CD4-positive, alpha-beta memory T cell (primary cell): ENCODE measurements at regions not wholly inside any gene's neighbourhood (a gene's known extent, or its start where the extent isn't known, plus 50 kb on each side); places are given as distances from the start of the nearest gene placed in this dataset.

ENCODE experiments used
- CTCF ChIA-PET: fragments of 350-600 bp; sonication (Branson Sonifier 250); formaldehyde crosslinking; loops from one replicate; lab custom pipeline; 2021; ENCODE audit warnings: inconsistent platforms; ENCODE audit not compliant: partially characterized antibody; lab: Charles Lee
- POLR2A ChIA-PET: fragments of 350-600 bp; sonication (Branson Sonifier 250); formaldehyde crosslinking; loops from one replicate; lab custom pipeline; 2021; ENCODE audit not compliant: partially characterized antibody; lab: Charles Lee
- DNase-seq, 5 donors: peaks; one replicate each; pipeline versions ENCODE4 v3.0.0 to v3.0.0-alpha.2; 2020 to 2022; ENCODE audit warnings: mixed read lengths in 1 of 5
- H3K27ac ChIP-seq: one replicate; pipeline ENCODE4 v1.7.0; 2013; ENCODE audit warnings: low read depth, low read length
- H3K27me3 ChIP-seq: 2 replicates; pipeline ENCODE4 v1.7.0; 2013; ENCODE audit warnings: mild to moderate bottlenecking, low read length, moderate library complexity; ENCODE audit not compliant: insufficient read depth
- H3K36me3 ChIP-seq: 2 replicates; pipeline ENCODE4 v1.7.0; 2013; ENCODE audit warnings: mild to moderate bottlenecking, low read length, moderate library complexity; ENCODE audit not compliant: insufficient read depth
- H3K4me1 ChIP-seq: 2 replicates; pipeline ENCODE4 v1.7.0; 2013; ENCODE audit warnings: mild to moderate bottlenecking, low read length, moderate library complexity; ENCODE audit not compliant: insufficient read depth
- H3K4me3 ChIP-seq, 2 donors: one replicate each; pipeline ENCODE4 v1.7.0; 2013; ENCODE audit warnings: low read length in 2 of 2, mild to moderate bottlenecking in 1 of 2
- H3K9me3 ChIP-seq, 2 donors: one replicate each; pipeline ENCODE4 v1.7.0; 2013; ENCODE audit warnings: low read length in 2 of 2, control low read depth in 1 of 2; ENCODE audit not compliant: control insufficient read depth in 1 of 2
- H3K27ac Mint-ChIP-seq, 7 donors: one replicate each; pipeline ENCODE4 v1.8.0; 2020 to 2021; ENCODE audit warnings: mixed read lengths in 7 of 7, mild to moderate bottlenecking in 6 of 7, inconsistent platforms in 3 of 7, moderate library complexity in 3 of 7
- H3K27me3 Mint-ChIP-seq, 2 donors: one replicate each; pipeline ENCODE4 v1.8.0; 2020 to 2021; ENCODE audit warnings: mixed read lengths in 2 of 2
- H3K36me3 Mint-ChIP-seq, 2 donors: one replicate each; pipeline ENCODE4 v1.8.0; 2020 to 2021; ENCODE audit warnings: mixed read lengths in 2 of 2, inconsistent platforms in 1 of 2, mild to moderate bottlenecking in 1 of 2
- H3K4me1 Mint-ChIP-seq, 4 donors: one replicate each; pipeline ENCODE4 v1.8.0; 2020 to 2021; ENCODE audit warnings: mixed read lengths in 4 of 4, mild to moderate bottlenecking in 1 of 4
- H3K4me3 Mint-ChIP-seq, 8 donors: one replicate each; pipeline ENCODE4 v1.8.0; 2020 to 2021; ENCODE audit warnings: mixed read lengths in 8 of 8, mild to moderate bottlenecking in 7 of 8, moderate library complexity in 6 of 8, inconsistent platforms in 3 of 8
- H3K9me3 Mint-ChIP-seq, 8 donors: one replicate each; pipeline ENCODE4 v1.8.0; 2020 to 2021; ENCODE audit warnings: mixed read lengths in 8 of 8, mild to moderate bottlenecking in 5 of 8, inconsistent platforms in 3 of 8, moderate library complexity in 1 of 8
- intact Hi-C: fragments of 100-400 bp; cut with micrococcal nuclease; formaldehyde crosslinking; loops from one replicate; pipeline ENCODE4 v1.15.1; 2023

GRCh38 chr20:63117661-63118302 is 98.1 kb downstream of the YTHDF1 start:
- no peaks in the 10 kb centered on the region for H3K4me1 ChIP-seq
- Mint-ChIP-seq H3K9me3 (no peaks in the 10 kb centered on the region), H3K4me1 (no peaks in the 10 kb centered on the region), H3K27me3 (peaks cover 22 to 39% of the 10 kb centered on the region in 2 donors), H3K4me3 (no peak overlapping the region), H3K36me3 (no peaks in the 10 kb centered on the region), H3K27ac (no peak overlapping the region)
- no peaks in the 10 kb centered on the region for H3K36me3 ChIP-seq
- POLR2A ChIA-PET, result no interaction called here
- no peaks in the 10 kb centered on the region for H3K27me3 ChIP-seq
- H3K27ac ChIP-seq, result no peak overlapping the region
- no peaks in the 10 kb centered on the region for H3K9me3 ChIP-seq
- CTCF ChIA-PET, result no interaction called here
- intact Hi-C loops, result no loop called here
- H3K4me3 ChIP-seq, result no peak overlapping the region
- DNase-seq, result no peak

GRCh38 chr20:63117151-63117550 is 98.8 kb downstream of the YTHDF1 start:
- H3K36me3 Mint-ChIP-seq, result no peaks in the 10 kb centered on the region
- H3K4me3 Mint-ChIP-seq, result no peak overlapping the region
- no peak for DNase-seq
- POLR2A ChIA-PET, result no interaction called here
- H3K4me1 ChIP-seq, result no peaks in the 10 kb centered on the region
- H3K27me3 ChIP-seq, result peaks cover 4% of the 10 kb centered on the region
- intact Hi-C loops, result no loop called here
- no peaks in the 10 kb centered on the region for H3K9me3 ChIP-seq
- H3K4me3 ChIP-seq, result no peak overlapping the region
- H3K27ac Mint-ChIP-seq, result no peak overlapping the region
- H3K4me1 Mint-ChIP-seq, result no peaks in the 10 kb centered on the region
- H3K36me3 ChIP-seq, result no peaks in the 10 kb centered on the region
- H3K9me3 Mint-ChIP-seq, result peaks cover 0 to 4% (median 0%) of the 10 kb centered on the region in 8 donors
- peaks cover 22 to 35% of the 10 kb centered on the region in 2 donors for H3K27me3 Mint-ChIP-seq
- CTCF ChIA-PET, result no interaction called here
- no peak overlapping the region for H3K27ac ChIP-seq

GRCh38 chr20:63116412-63117106 is 99.4 kb downstream of the YTHDF1 start:
- Histone ChIP-seq H3K4me3 (no peak overlapping the region), H3K36me3 (no peaks in the 10 kb centered on the region), H3K9me3 (no peaks in the 10 kb centered on the region), H3K27me3 (peaks cover 4% of the 10 kb centered on the region), H3K27ac (no peak overlapping the region), H3K4me1 (no peaks in the 10 kb centered on the region)
- Mint-ChIP-seq H3K9me3 (peaks cover 0 to 9% (median 4%) of the 10 kb centered on the region in 8 donors), H3K27me3 (peaks cover 22 to 35% of the 10 kb centered on the region in 2 donors), H3K4me1 (no peaks in the 10 kb centered on the region), H3K27ac (no peak overlapping the region), H3K36me3 (peaks cover 0 to 3% of the 10 kb centered on the region in 2 donors), H3K4me3 (no peak overlapping the region)
- POLR2A ChIA-PET, result no interaction called here
- CTCF ChIA-PET, result no interaction called here
- no peak for DNase-seq
- intact Hi-C loops, result no loop called here

GRCh38 chr20:63115651-63116411 is 100.1 kb downstream of the YTHDF1 start:
- no peak overlapping the region for H3K27ac ChIP-seq

GRCh38 chr20:63114693-63115311 is 101.1 kb downstream of the YTHDF1 start:
- DNase-seq, result no peak
- intact Hi-C loops, result no loop called here
- no peak overlapping the region for H3K27ac ChIP-seq
- no peaks in the 10 kb centered on the region for H3K4me1 ChIP-seq
- no peaks in the 10 kb centered on the region for H3K9me3 ChIP-seq
- H3K4me1 Mint-ChIP-seq, result no peaks in the 10 kb centered on the region
- no peaks in the 10 kb centered on the region for H3K36me3 ChIP-seq
- peaks cover 4% of the 10 kb centered on the region for H3K27me3 ChIP-seq
- H3K9me3 Mint-ChIP-seq, result peaks cover 2 to 22% (median 8%) of the 10 kb centered on the region in 8 donors
- peak overlapping the region in 1 of 8 donors; percentile 17 for H3K4me3 Mint-ChIP-seq
- peaks cover 0 to 3% of the 10 kb centered on the region in 2 donors for H3K36me3 Mint-ChIP-seq
- H3K27me3 Mint-ChIP-seq, result peaks cover 22 to 35% of the 10 kb centered on the region in 2 donors
- no peak overlapping the region for H3K27ac Mint-ChIP-seq
- ChIA-PET CTCF (no interaction called here), POLR2A (no interaction called here)
- no peak overlapping the region for H3K4me3 ChIP-seq

More at GRCh38 chr20:63115651-63116411, 100.1 kb downstream of the YTHDF1 start:
- H3K4me3 ChIP-seq, result no peak overlapping the region
- no peaks in the 10 kb centered on the region for H3K9me3 ChIP-seq
- H3K4me1 Mint-ChIP-seq, result no peaks in the 10 kb centered on the region
- no peak for DNase-seq
- intact Hi-C loops, result no loop called here
- H3K36me3 Mint-ChIP-seq, result peaks cover 0 to 3% of the 10 kb centered on the region in 2 donors
- peaks cover 4% of the 10 kb centered on the region for H3K27me3 ChIP-seq
- no peaks in the 10 kb centered on the region for H3K36me3 ChIP-seq
- POLR2A ChIA-PET, result no interaction called here
- H3K9me3 Mint-ChIP-seq, result peaks cover 0 to 16% (median 7%) of the 10 kb centered on the region in 8 donors
- H3K4me3 Mint-ChIP-seq, result no peak overlapping the region
- no peak overlapping the region for H3K27ac Mint-ChIP-seq
- H3K4me1 ChIP-seq, result no peaks in the 10 kb centered on the region
- H3K27me3 Mint-ChIP-seq, result peaks cover 22 to 35% of the 10 kb centered on the region in 2 donors
- CTCF ChIA-PET, result no interaction called here

GRCh38 chr20:63114006-63114692 is 101.8 kb downstream of the YTHDF1 start:
- DNase-seq, result no peak
- Histone ChIP-seq H3K4me3 (no peak overlapping the region), H3K27me3 (peaks cover 4% of the 10 kb centered on the region), H3K4me1 (no peaks in the 10 kb centered on the region), H3K9me3 (no peaks in the 10 kb centered on the region), H3K27ac (no peak overlapping the region), H3K36me3 (no peaks in the 10 kb centered on the region)
- Mint-ChIP-seq H3K4me3 (no peak overlapping the region), H3K9me3 (peaks cover 3 to 22% (median 9%) of the 10 kb centered on the region in 8 donors), H3K27me3 (peaks cover 22 to 34% of the 10 kb centered on the region in 2 donors), H3K27ac (no peak overlapping the region), H3K36me3 (peaks cover 0 to 3% of the 10 kb centered on the region in 2 donors), H3K4me1 (no peaks in the 10 kb centered on the region)
- POLR2A ChIA-PET, result no interaction called here
- CTCF ChIA-PET, result no interaction called here
- intact Hi-C loops, result no loop called here
